Transverse colon (tissue), 4 donors: ENCODE measurements at regions not wholly inside any gene's neighbourhood (a gene's known extent, or its start where the extent isn't known, plus 50 kb on each side); places are given as distances from the start of the nearest gene placed in this dataset.

Experiments
- DNase-seq: peaks from one replicate; pipeline ENCODE4 v3.0.0-alpha.2; 2019
- H3K27ac ChIP-seq, 4 donors: fragments of 200-600 bp; sonication (generic); 2 replicates each; pipeline ENCODE4 v1.5.1; 2016 to 2018; ENCODE audit warnings: inconsistent platforms in 4 of 4
- H3K27me3 ChIP-seq: fragments of 200-600 bp; sonication (generic); 2 replicates; pipeline ENCODE4 v1.5.1; 2017; ENCODE audit warnings: inconsistent platforms
- H3K36me3 ChIP-seq, 4 donors: fragments of 200-600 bp; sonication (generic); 2 replicates each; pipeline ENCODE4 v1.5.1; 2017 to 2019; ENCODE audit warnings: inconsistent platforms in 4 of 4
- H3K4me1 ChIP-seq, 4 donors: fragments of 200-600 bp; sonication (generic); 2 replicates each; pipeline ENCODE4 v1.5.1; 2017 to 2020; ENCODE audit warnings: inconsistent platforms in 4 of 4
- H3K4me3 ChIP-seq, 4 donors: fragments of 200-600 bp; sonication (generic); 1 replicate in 1 of 4; 2 replicates in 3 of 4; pipeline versions ENCODE4 v1.5.1 to v1.6.1; 2017 to 2019; ENCODE audit warnings: inconsistent platforms in 4 of 4
- H3K9me3 ChIP-seq, 2 donors: fragments of 200-600 bp; sonication (generic); 2 replicates each; pipeline ENCODE4 v1.5.1; 2017 to 2019; ENCODE audit warnings: inconsistent platforms in 2 of 2
- CTCF ChIP-seq, 5 experiments: fragments of 200-600 bp in 3 of 5; fragments of 450-650 bp in 2 of 5; sonication (generic) in 3 of 5; IDR thresholded peaks; 1 replicate in 2 of 5; 2 replicates in 3 of 5; pipeline ENCODE4 v1.5.1; 2016 to 2017; ENCODE audit warnings: antibody characterized with exemption in 5 of 5, inconsistent platforms in 3 of 5, mild to moderate bottlenecking in 2 of 5, moderate library complexity in 1 of 5
- EP300 ChIP-seq: sonication (generic); formaldehyde crosslinking; IDR thresholded peaks from one replicate; pipeline ENCODE4 v1.6.1; 2017; ENCODE audit warnings: antibody characterized with exemption, low read depth
- POLR2A ChIP-seq: fragments of 450-650 bp; IDR thresholded peaks from one replicate; pipeline ENCODE4 v1.6.1; 2016; ENCODE audit warnings: antibody characterized with exemption, mild to moderate bottlenecking, moderate library complexity
- POLR2AphosphoS5 ChIP-seq, 3 donors: sonication (generic); formaldehyde crosslinking; IDR thresholded peaks; one replicate each; pipeline ENCODE4 v1.6.1; 2016; ENCODE audit warnings: antibody characterized with exemption in 3 of 3
- WGBS, 2 donors: methylation state at CpG; one replicate each; pipeline ENCODE4 v1.1.5; 2018; ENCODE audit warnings: low coverage in 1 of 2; 5-methylcytosine and 5-hydroxymethylcytosine counted together
- in situ Hi-C, 4 donors: fragments of 200-750 bp; cut with MboI; loops; one replicate each; pipeline versions ENCODE4 v1.15.0 to v1.15.1; 2017; ENCODE audit warnings: low sequenced_read_pairs in 3 of 4, low pct_ligation_motif_present in 1 of 4, low pct_unique_long_range_greater_than_20kb in 1 of 4
- intact Hi-C: fragments of 100-400 bp; cut with DNase I; formaldehyde crosslinking; loops from one replicate; pipeline ENCODE4 v1.15.1; 2023; ENCODE audit warnings: low total_unique reads

GRCh38 chr3:43190670-43191069 is 84.8 kb upstream of the POMGNT2 start:
- TF ChIP-seq EP300 (no peak), POLR2AphosphoS5 (IDR thresholded peaks at IDR 0.05) (no peak), POLR2A (no peak), CTCF (IDR thresholded peaks at IDR 0.05) (no peak)
- Histone ChIP-seq H3K27ac (peak overlapping the region in 1 of 4 donors; percentile 54), H3K27me3 (no peaks in the 10 kb centered on the region), H3K9me3 (no peaks in the 10 kb centered on the region), H3K4me3 (no peak overlapping the region), H3K36me3 (no peaks in the 10 kb centered on the region), H3K4me1 (peaks cover 0 to 10% (median 3%) of the 10 kb centered on the region in 4 donors)
- in situ Hi-C loops (no loop called here), intact Hi-C loops (no loop called here)
- DNase-seq = no peak
- WGBS, 2 donors = 28 to 38% methylated on average over 5 of the region's 5 CpGs

DNA sequence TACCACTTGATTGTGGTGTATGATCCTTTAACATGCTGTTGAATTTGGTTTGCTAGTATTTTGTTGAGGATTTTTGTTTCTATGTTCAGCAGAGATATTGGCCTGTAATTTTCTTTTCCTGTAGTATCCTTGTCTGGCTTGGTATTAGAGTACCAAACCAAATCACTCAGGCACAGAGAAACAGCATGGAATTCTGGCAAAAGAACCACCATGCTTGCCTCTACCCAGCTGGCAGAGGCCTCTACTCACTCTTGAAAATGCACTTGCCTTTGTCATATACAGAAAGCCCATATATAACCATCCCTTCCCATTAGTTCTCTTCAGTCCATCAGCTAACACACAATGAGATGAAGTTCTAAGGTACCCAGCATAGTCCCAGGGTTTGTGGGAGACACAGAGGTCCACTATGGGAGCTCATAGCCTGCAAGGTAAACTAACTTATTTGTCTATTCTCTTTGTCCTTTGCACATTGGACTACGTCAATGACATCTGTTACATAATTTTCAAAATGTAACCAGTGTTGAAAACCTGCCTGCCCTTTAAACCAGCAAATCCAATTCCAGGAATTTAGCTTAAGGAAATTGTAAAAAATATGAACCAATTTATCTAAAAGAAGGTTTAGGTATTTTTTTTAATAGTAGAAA is 82.1 kb upstream of the POMGNT2 start:
- WGBS, 2 donors = 90 to 95% methylated on average over 1 of the region's 1 CpG
- no peak overlapping the region for H3K4me3 ChIP-seq
- H3K27me3 ChIP-seq = no peaks in the 10 kb centered on the region
- in situ Hi-C loops (no loop called here), intact Hi-C loops (no loop called here)
- no peak for TF ChIP-seq POLR2AphosphoS5 (IDR thresholded peaks at IDR 0.05)
- TF ChIP-seq CTCF (IDR thresholded peaks at IDR 0.05) = no peak
- no peak overlapping the region for H3K27ac ChIP-seq
- peaks cover 0 to 4% (median 0%) of the 10 kb centered on the region in 4 donors for H3K4me1 ChIP-seq
- no peaks in the 10 kb centered on the region for H3K9me3 ChIP-seq
- no peak for DNase-seq
- H3K36me3 ChIP-seq = no peaks in the 10 kb centered on the region

DNA sequence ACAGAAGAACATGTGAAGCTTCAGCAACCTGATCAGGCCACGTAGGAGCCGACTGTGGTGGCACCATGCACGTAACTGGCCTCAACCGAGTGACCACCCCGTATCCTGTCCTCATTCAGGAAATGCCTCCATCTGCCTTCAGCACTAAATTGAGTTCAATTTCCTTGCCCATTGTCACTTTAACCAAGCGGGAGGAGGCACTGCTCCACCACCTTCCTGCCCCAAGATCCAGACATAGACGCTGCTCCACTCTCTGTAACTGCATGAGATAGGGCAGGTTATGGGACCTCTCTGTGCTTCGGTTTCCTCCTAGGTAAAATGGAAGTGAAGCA is 80.1 kb upstream of the POMGNT2 start:
- 83% methylated on average over 8 of the region's 8 CpGs; no CpG with 5 or more reads in 1 of the 2 donors for WGBS, 2 donors
- DNase-seq = no peak
- H3K9me3 ChIP-seq = no peaks in the 10 kb centered on the region
- H3K4me3 ChIP-seq = no peak overlapping the region
- in situ Hi-C loops = no loop called here
- H3K27ac ChIP-seq = no peak overlapping the region
- peaks cover 0 to 10% (median under 1%) of the 10 kb centered on the region in 4 donors for H3K4me1 ChIP-seq
- no peaks in the 10 kb centered on the region for H3K27me3 ChIP-seq
- H3K36me3 ChIP-seq = no peaks in the 10 kb centered on the region
- TF ChIP-seq POLR2A = no peak
- intact Hi-C loops = no loop called here

- 60% methylated on average over 3 to 5 of the region's 5 CpGs for whole genome bisulfite sequencing, 2 donors
- H3K4me1 ChIP-seq = peaks cover 0 to 11% (median 4%) of the 10 kb centered on the region in 4 donors
- no peak for DNase-seq
- H3K4me3 ChIP-seq = no peak overlapping the region
- no peaks in the 10 kb centered on the region for H3K9me3 ChIP-seq
- intact Hi-C loops = no loop called here
- in situ Hi-C loops = no loop called here
- no peaks in the 10 kb centered on the region for H3K27me3 ChIP-seq
- no peaks in the 10 kb centered on the region for H3K36me3 ChIP-seq
- H3K27ac ChIP-seq = no peak overlapping the region
- TF ChIP-seq POLR2AphosphoS5 (IDR thresholded peaks at IDR 0.05) = no peak
- no peak for TF ChIP-seq EP300
- no peak for TF ChIP-seq POLR2A
- TF ChIP-seq CTCF (IDR thresholded peaks at IDR 0.05) = no peak
These were observed 79.5 kb upstream of the POMGNT2 start for GRCh38 chr3:43185274-43185982.

GRCh38 chr3:43183456-43183855 is 77.6 kb upstream of the POMGNT2 start:
- no peak overlapping the region for H3K4me3 ChIP-seq

More at GRCh38 chr3:43183456-43183855, 77.6 kb upstream of the POMGNT2 start:
- TF ChIP-seq POLR2AphosphoS5 (IDR thresholded peaks at IDR 0.05) (no peak), EP300 (no peak), POLR2A (no peak), CTCF (IDR thresholded peaks at IDR 0.05) (no peak)
- H3K9me3 ChIP-seq = no peaks in the 10 kb centered on the region
- no peaks in the 10 kb centered on the region for H3K27me3 ChIP-seq
- DNase-seq = no peak
- WGBS, 2 donors = 67 to 100% methylated on average over 2 of the region's 2 CpGs
- intact Hi-C loops (no loop called here), in situ Hi-C loops (no loop called here)
- no peaks in the 10 kb centered on the region for H3K36me3 ChIP-seq
- no peak overlapping the region for H3K27ac ChIP-seq
- H3K4me1 ChIP-seq = peaks cover under 1 to 28% (median 17%) of the 10 kb centered on the region in 4 donors
